Naive thymus-derived CD4-positive, alpha-beta T cell (primary cell): ENCODE measurements at regions not wholly inside any gene's neighbourhood (a gene's known extent, or its start where the extent isn't known, plus 50 kb on each side); places are given as distances from the start of the nearest gene placed in this dataset.
"Not testable (repeated sequence)": the region's sequence is repeated elsewhere in the genome, so short reads cannot be mapped to it uniquely, and the experiment has no call there.

Experiments
- ATAC-seq: fragments of 150-1000 bp; cut with Tn5 transposase; 2 replicates; pipeline ENCODE4 v1.10.0; 2021; ENCODE audit warnings: mild to moderate bottlenecking, moderate library complexity
- CTCF ChIA-PET: fragments of 350-600 bp; sonication (Branson Sonifier 250); formaldehyde crosslinking; loops from one replicate; lab custom pipeline; 2021; ENCODE audit warnings: antibody characterized with exemption; lab: Charles Lee
- POLR2A ChIA-PET: fragments of 350-600 bp; sonication (Branson Sonifier 250); formaldehyde crosslinking; loops from one replicate; lab custom pipeline; 2021; ENCODE audit warnings: antibody characterized with exemption, inconsistent platforms; lab: Charles Lee
- DNase-seq, 9 donors: peaks; one replicate each; pipeline versions ENCODE4 v3.0.0 to v3.0.0-alpha.2; 2020 to 2022; ENCODE audit warnings: mixed read lengths in 1 of 9
- H3K27ac ChIP-seq: one replicate; pipeline ENCODE4 v1.7.0; 2013; ENCODE audit warnings: mild to moderate bottlenecking, low read depth, low read length, moderate library complexity
- H3K27me3 ChIP-seq, 2 donors: one replicate each; pipeline ENCODE4 v1.7.0; 2013; ENCODE audit warnings: low read length in 2 of 2, mild to moderate bottlenecking in 2 of 2, moderate library complexity in 2 of 2; ENCODE audit not compliant: control insufficient read depth in 2 of 2, insufficient read depth in 2 of 2
- H3K36me3 ChIP-seq, 3 experiments: 1 replicate in 2 of 3; 2 replicates in 1 of 3; pipeline ENCODE4 v1.7.0; 2013; ENCODE audit warnings: low read length in 3 of 3, mild to moderate bottlenecking in 3 of 3, moderate library complexity in 1 of 3; ENCODE audit not compliant: insufficient read depth in 3 of 3, control insufficient read depth in 2 of 3
- H3K4me1 ChIP-seq, 2 donors: one replicate each; pipeline ENCODE4 v1.7.0; 2013; ENCODE audit warnings: low read length in 2 of 2, mild to moderate bottlenecking in 2 of 2, moderate library complexity in 1 of 2; ENCODE audit not compliant: control insufficient read depth in 2 of 2, insufficient read depth in 2 of 2
- H3K4me3 ChIP-seq: 2 replicates; pipeline ENCODE4 v1.7.0; 2013; ENCODE audit warnings: mild to moderate bottlenecking, low read length
- H3K9me3 ChIP-seq, 3 experiments: 1 replicate in 2 of 3; 2 replicates in 1 of 3; pipeline ENCODE4 v1.7.0; 2013; ENCODE audit warnings: low read length in 3 of 3; ENCODE audit not compliant: control insufficient read depth in 2 of 3
- H3K27ac Mint-ChIP-seq, 9 donors: one replicate each; pipeline ENCODE4 v1.8.0; 2020 to 2022; ENCODE audit warnings: mixed read lengths in 9 of 9, mild to moderate bottlenecking in 8 of 9, moderate library complexity in 5 of 9, inconsistent platforms in 2 of 9
- H3K27me3 Mint-ChIP-seq, 5 donors: one replicate each; pipeline ENCODE4 v1.8.0; 2021 to 2022; ENCODE audit warnings: mixed read lengths in 5 of 5, mild to moderate bottlenecking in 1 of 5
- H3K36me3 Mint-ChIP-seq, 5 donors: one replicate each; pipeline ENCODE4 v1.8.0; 2020 to 2022; ENCODE audit warnings: mixed read lengths in 5 of 5, mild to moderate bottlenecking in 3 of 5, inconsistent platforms in 1 of 5
- H3K4me1 Mint-ChIP-seq, 7 donors: one replicate each; pipeline ENCODE4 v1.8.0; 2020 to 2022; ENCODE audit warnings: mixed read lengths in 7 of 7, mild to moderate bottlenecking in 3 of 7, inconsistent platforms in 1 of 7
- H3K4me3 Mint-ChIP-seq, 10 donors: one replicate each; pipeline ENCODE4 v1.8.0; 2020 to 2022; ENCODE audit warnings: mild to moderate bottlenecking in 10 of 10, mixed read lengths in 10 of 10, moderate library complexity in 6 of 10, inconsistent platforms in 2 of 10
- H3K9me3 Mint-ChIP-seq, 11 donors: one replicate each; pipeline ENCODE4 v1.8.0; 2020 to 2022; ENCODE audit warnings: mixed read lengths in 11 of 11, mild to moderate bottlenecking in 4 of 11, inconsistent platforms in 1 of 11, moderate library complexity in 1 of 11
- intact Hi-C, 2 donors: fragments of 100-400 bp; cut with micrococcal nuclease; formaldehyde crosslinking; loops; one replicate each; pipeline ENCODE4 v1.15.1; 2023

- H3K27ac Mint-ChIP-seq, intact Hi-C loops, H3K4me1 ChIP-seq, POLR2A ChIA-PET, H3K4me3 Mint-ChIP-seq, H3K9me3 Mint-ChIP-seq, H3K27ac ChIP-seq, H3K9me3 ChIP-seq, H3K4me3 ChIP-seq, DNase-seq, H3K27me3 ChIP-seq, CTCF ChIA-PET, ATAC-seq, H3K4me1 Mint-ChIP-seq, H3K36me3 Mint-ChIP-seq, H3K36me3 ChIP-seq: not testable (repeated sequence)
- peaks cover 7 to 46% (median 12%) of the 10 kb centered on the region in 5 donors for H3K27me3 Mint-ChIP-seq
Measured at GRCh38 chr15:75783566-75783965, 59.7 kb upstream of the UBE2Q2 start.

DNA sequence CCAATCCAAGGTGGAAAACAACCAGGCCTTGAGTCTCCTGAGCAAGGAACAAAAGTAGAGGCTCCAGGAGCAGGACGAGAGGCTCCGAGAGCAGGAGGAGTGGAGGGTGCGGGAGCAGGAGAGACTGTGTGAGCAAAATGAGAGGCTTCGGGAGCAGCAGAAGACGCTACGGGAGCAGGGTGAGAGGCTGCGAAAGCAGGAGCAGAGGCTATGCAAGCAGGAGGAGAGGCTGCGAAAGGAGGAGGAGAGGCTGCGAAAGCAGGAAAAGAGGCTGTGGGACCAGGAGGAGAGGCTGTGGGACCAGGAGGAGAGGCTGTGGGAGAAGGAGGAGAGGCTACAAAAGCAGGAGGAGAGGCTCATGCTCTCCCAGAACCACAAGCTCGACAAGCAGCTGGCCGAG is 60.3 kb upstream of the UBE2Q2 start:
- intact Hi-C loops, result no loop called here
- H3K9me3 Mint-ChIP-seq, result no peaks in the 10 kb centered on the region
- H3K27me3 Mint-ChIP-seq, result peaks cover 7 to 42% (median 12%) of the 10 kb centered on the region in 5 donors
- DNase-seq (peak in 1 of 9 donors; percentile 4), ATAC-seq (no peak)
- no peaks in the 10 kb centered on the region for H3K36me3 Mint-ChIP-seq
- no peak overlapping the region for H3K27ac Mint-ChIP-seq
- Histone ChIP-seq H3K36me3 (no peaks in the 10 kb centered on the region), H3K27me3 (no peaks in the 10 kb centered on the region), H3K27ac (no peak overlapping the region), H3K4me3 (no peak overlapping the region), H3K4me1 (no peaks in the 10 kb centered on the region), H3K9me3 (no peaks in the 10 kb centered on the region)
- H3K4me3 Mint-ChIP-seq, result no peak overlapping the region
- ChIA-PET POLR2A (no interaction called here), CTCF (no interaction called here)
- no peaks in the 10 kb centered on the region for H3K4me1 Mint-ChIP-seq

GRCh38 chr15:75780995-75781394 is 62.3 kb upstream of the UBE2Q2 start:
- ATAC-seq, H3K4me3 Mint-ChIP-seq, H3K36me3 ChIP-seq, CTCF ChIA-PET, intact Hi-C loops, H3K36me3 Mint-ChIP-seq, H3K9me3 Mint-ChIP-seq, H3K27me3 ChIP-seq, H3K9me3 ChIP-seq, H3K4me1 Mint-ChIP-seq, POLR2A ChIA-PET, H3K4me3 ChIP-seq, H3K27ac ChIP-seq, H3K4me1 ChIP-seq, H3K27ac Mint-ChIP-seq: not testable (repeated sequence)
- DNase-seq, result peak in 1 of 9 donors; percentile 7
- H3K27me3 Mint-ChIP-seq, result peaks cover 4 to 30% (median 12%) of the 10 kb centered on the region in 5 donors

GRCh38 chr15:75779504-75779903 is 63.7 kb upstream of the UBE2Q2 start:
- Histone ChIP-seq H3K9me3 (no peaks in the 10 kb centered on the region), H3K4me3 (no peak overlapping the region), H3K4me1 (no peaks in the 10 kb centered on the region), H3K27ac (no peak overlapping the region), H3K27me3 (no peaks in the 10 kb centered on the region), H3K36me3 (no peaks in the 10 kb centered on the region)
- Mint-ChIP-seq H3K27ac (peak overlapping the region in 1 of 9 donors; percentile 15), H3K4me1 (peaks cover 0 to 7% (median 0%) of the 10 kb centered on the region in 7 donors), H3K4me3 (no peak overlapping the region), H3K9me3 (no peaks in the 10 kb centered on the region), H3K27me3 (peaks cover 0 to 24% (median 9%) of the 10 kb centered on the region in 5 donors), H3K36me3 (no peaks in the 10 kb centered on the region)
- POLR2A ChIA-PET, result no interaction called here
- ATAC-seq (no peak), DNase-seq (peak in 1 of 9 donors; percentile 13)
- CTCF ChIA-PET, result no interaction called here
- intact Hi-C loops, result no loop called here

- CTCF ChIA-PET, result interaction anchor here (0.6 kb wide), 1 partner anchor 136 kb away, joined by 6 read pairs; no protein-coding TSS in a partner anchor
- H3K4me1 Mint-ChIP-seq, H3K27ac Mint-ChIP-seq, H3K9me3 ChIP-seq, H3K27me3 ChIP-seq, H3K4me1 ChIP-seq, H3K36me3 ChIP-seq, H3K9me3 Mint-ChIP-seq, H3K27ac ChIP-seq, H3K4me3 ChIP-seq, H3K4me3 Mint-ChIP-seq, DNase-seq, H3K36me3 Mint-ChIP-seq, ATAC-seq, intact Hi-C loops: not testable (repeated sequence)
- H3K27me3 Mint-ChIP-seq, result peaks cover 0 to 19% (median 3%) of the 10 kb centered on the region in 5 donors
- POLR2A ChIA-PET, result interaction anchor here (0.6 kb wide), 1 partner anchor 406 kb away, joined by 4 read pairs; no protein-coding TSS in a partner anchor
Measured at GRCh38 chr15:75776871-75777610, 64.4 kb upstream of the CSPG4 start.

DNA sequence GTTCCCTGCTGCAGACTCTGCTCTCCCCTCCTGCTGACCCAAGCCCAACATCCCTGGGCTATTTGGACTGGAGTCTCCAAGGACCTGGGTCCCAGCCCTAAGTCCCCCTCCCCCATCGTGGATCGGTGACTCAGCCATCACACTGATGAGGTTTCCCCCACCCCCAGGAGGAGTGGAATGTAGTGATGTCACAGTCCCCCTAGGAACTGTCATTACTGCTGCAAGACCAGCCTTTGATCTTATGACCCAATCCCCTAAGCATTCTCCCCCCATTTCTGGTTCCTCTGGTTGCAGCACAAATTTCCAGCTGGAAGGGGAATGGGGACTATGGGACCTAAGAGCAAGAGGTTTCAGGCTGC is 63.4 kb upstream of the CSPG4 start:
- Histone ChIP-seq H3K27me3 (no peaks in the 10 kb centered on the region), H3K4me3 (no peak overlapping the region), H3K27ac (no peak overlapping the region), H3K4me1 (no peaks in the 10 kb centered on the region), H3K9me3 (no peaks in the 10 kb centered on the region), H3K36me3 (no peaks in the 10 kb centered on the region)
- peaks cover 0 to 19% (median 0%) of the 10 kb centered on the region in 5 donors for H3K27me3 Mint-ChIP-seq
- CTCF ChIA-PET, result no interaction called here
- POLR2A ChIA-PET, result no interaction called here
- ATAC-seq (no peak), DNase-seq (no peak)
- peak overlapping the region in 1 of 9 donors; percentile 71 for H3K27ac Mint-ChIP-seq
- intact Hi-C loops, result no loop called here
- H3K4me1 Mint-ChIP-seq, result peaks cover 0 to 7% (median 0%) of the 10 kb centered on the region in 7 donors
- H3K36me3 Mint-ChIP-seq, result no peaks in the 10 kb centered on the region
- H3K4me3 Mint-ChIP-seq, result no peak overlapping the region
- no peaks in the 10 kb centered on the region for H3K9me3 Mint-ChIP-seq
